Mesenchymal stem cell (in vitro differentiated cells and primary cell): ENCODE measurements at regions not wholly inside any gene's neighbourhood (a gene's known extent, or its start where the extent isn't known, plus 50 kb on each side); places are given as distances from the start of the nearest gene placed in this dataset.

Source experiments
- DNase-seq: peaks from one replicate; pipeline ENCODE4 v3.0.0-alpha.2; 2013
- H2AFZ ChIP-seq: one replicate; pipeline ENCODE4 v1.6.1; 2013; ENCODE audit warnings: low read depth, mild to moderate bottlenecking, control low read depth, inconsistent platforms, low read length, moderate library complexity
- H2AK5ac ChIP-seq: 2 replicates; pipeline ENCODE4 v1.6.1; 2013; ENCODE audit warnings: low read length, moderate library complexity, mild to moderate bottlenecking, inconsistent platforms; ENCODE audit not compliant: severe bottlenecking
- H2BK120ac ChIP-seq: one replicate; pipeline ENCODE4 v1.6.1; 2013; ENCODE audit warnings: low read depth, mild to moderate bottlenecking, inconsistent platforms, low read length, moderate library complexity
- H2BK12ac ChIP-seq, 2 experiments: one replicate each; pipeline ENCODE4 v1.6.1; 2013; ENCODE audit warnings: inconsistent platforms in 2 of 2, low read length in 2 of 2, mild to moderate bottlenecking in 2 of 2, moderate library complexity in 2 of 2, control low read depth in 1 of 2
- H2BK15ac ChIP-seq: one replicate; pipeline ENCODE4 v1.6.1; 2013; ENCODE audit warnings: mild to moderate bottlenecking, low read depth, inconsistent platforms; ENCODE audit not compliant: poor library complexity, severe bottlenecking
- H2BK5ac ChIP-seq: 2 replicates; pipeline ENCODE4 v1.6.1; 2013; ENCODE audit warnings: low read depth, mild to moderate bottlenecking, low read length, control low read depth, inconsistent platforms; ENCODE audit not compliant: poor library complexity, severe bottlenecking
- H3K14ac ChIP-seq, 2 experiments: one replicate each; pipeline ENCODE4 v1.6.1; 2013; ENCODE audit warnings: inconsistent platforms in 2 of 2, low read length in 2 of 2, control low read depth in 1 of 2, mild to moderate bottlenecking in 1 of 2, moderate library complexity in 1 of 2
- H3K18ac ChIP-seq, 2 experiments: one replicate each; pipeline ENCODE4 v1.6.1; 2013; ENCODE audit warnings: inconsistent platforms in 2 of 2, low read length in 2 of 2, control low read depth in 1 of 2, low read depth in 1 of 2, mild to moderate bottlenecking in 1 of 2
- H3K23ac ChIP-seq, 2 experiments: one replicate each; pipeline ENCODE4 v1.6.1; 2013; ENCODE audit warnings: inconsistent platforms in 2 of 2, low read length in 2 of 2, mild to moderate bottlenecking in 2 of 2, moderate library complexity in 2 of 2, control low read depth in 1 of 2
- H3K27ac ChIP-seq: 2 replicates; pipeline ENCODE4 v1.5.1; 2013; ENCODE audit warnings: mild to moderate bottlenecking, moderate library complexity, low read length, control low read depth, inconsistent platforms; ENCODE audit not compliant: poor library complexity, severe bottlenecking
- H3K27me3 ChIP-seq, 2 experiments: 2 replicates each; pipeline versions ENCODE4 v1.6.1 to v1.7.0; 2013; ENCODE audit warnings: low read length in 2 of 2, mild to moderate bottlenecking in 2 of 2, moderate library complexity in 2 of 2, control low read depth in 1 of 2, inconsistent platforms in 1 of 2; ENCODE audit not compliant: control insufficient read depth in 1 of 2, insufficient read depth in 1 of 2
- H3K36me3 ChIP-seq, 2 experiments: 2 replicates each; pipeline versions ENCODE4 v1.6.1 to v1.7.0; 2013; ENCODE audit warnings: low read length in 2 of 2, control low read depth in 1 of 2, inconsistent platforms in 1 of 2, low read depth in 1 of 2, mild to moderate bottlenecking in 1 of 2; ENCODE audit not compliant: insufficient read depth in 2 of 2, control insufficient read depth in 1 of 2
- H3K4ac ChIP-seq, 2 experiments: one replicate each; pipeline ENCODE4 v1.6.1; 2013; ENCODE audit warnings: inconsistent platforms in 2 of 2, low read length in 2 of 2, mild to moderate bottlenecking in 2 of 2, moderate library complexity in 2 of 2, control low read depth in 1 of 2, low read depth in 1 of 2
- H3K4me1 ChIP-seq: 2 replicates; pipeline ENCODE4 v1.6.1; 2013; ENCODE audit warnings: low read depth, low read length, control low read depth; ENCODE audit not compliant: control insufficient read depth, insufficient read depth
- H3K4me2 ChIP-seq: 2 replicates; pipeline ENCODE4 v1.6.1; 2013; ENCODE audit warnings: low read length, mild to moderate bottlenecking, inconsistent platforms; ENCODE audit not compliant: poor library complexity, severe bottlenecking
- H3K4me3 ChIP-seq, 2 experiments: 2 replicates each; pipeline versions ENCODE4 v1.5.1 to v1.7.0; 2013; ENCODE audit warnings: low read length in 2 of 2, mild to moderate bottlenecking in 2 of 2, control low read depth in 1 of 2, low read depth in 1 of 2; ENCODE audit not compliant: insufficient read depth in 1 of 2
- H3K79me1 ChIP-seq: replicated peaks from 2 replicates; pipeline ENCODE4 v1.6.1; 2013; ENCODE audit warnings: mild to moderate bottlenecking, control low read depth, low read length, inconsistent platforms; ENCODE audit not compliant: poor library complexity, severe bottlenecking
- H3K9ac ChIP-seq: 2 replicates; pipeline ENCODE4 v1.7.0; 2013; ENCODE audit warnings: mild to moderate bottlenecking, low read length, moderate library complexity
- H3K9me3 ChIP-seq: 2 replicates; pipeline ENCODE4 v1.7.0; 2013; ENCODE audit warnings: mild to moderate bottlenecking, low read length; ENCODE audit not compliant: control insufficient read depth
- H4K8ac ChIP-seq: one replicate; pipeline ENCODE4 v1.6.1; 2013; ENCODE audit warnings: inconsistent platforms, mild to moderate bottlenecking, low read length, moderate library complexity
- H4K91ac ChIP-seq: one replicate; pipeline ENCODE4 v1.6.1; 2013; ENCODE audit warnings: mild to moderate bottlenecking, low read length, inconsistent platforms
- WGBS: methylation state at CpG from one replicate; pipeline ENCODE4 v1.1.7; 2013; ENCODE audit warnings: mixed read lengths; 5-methylcytosine and 5-hydroxymethylcytosine counted together

DNA sequence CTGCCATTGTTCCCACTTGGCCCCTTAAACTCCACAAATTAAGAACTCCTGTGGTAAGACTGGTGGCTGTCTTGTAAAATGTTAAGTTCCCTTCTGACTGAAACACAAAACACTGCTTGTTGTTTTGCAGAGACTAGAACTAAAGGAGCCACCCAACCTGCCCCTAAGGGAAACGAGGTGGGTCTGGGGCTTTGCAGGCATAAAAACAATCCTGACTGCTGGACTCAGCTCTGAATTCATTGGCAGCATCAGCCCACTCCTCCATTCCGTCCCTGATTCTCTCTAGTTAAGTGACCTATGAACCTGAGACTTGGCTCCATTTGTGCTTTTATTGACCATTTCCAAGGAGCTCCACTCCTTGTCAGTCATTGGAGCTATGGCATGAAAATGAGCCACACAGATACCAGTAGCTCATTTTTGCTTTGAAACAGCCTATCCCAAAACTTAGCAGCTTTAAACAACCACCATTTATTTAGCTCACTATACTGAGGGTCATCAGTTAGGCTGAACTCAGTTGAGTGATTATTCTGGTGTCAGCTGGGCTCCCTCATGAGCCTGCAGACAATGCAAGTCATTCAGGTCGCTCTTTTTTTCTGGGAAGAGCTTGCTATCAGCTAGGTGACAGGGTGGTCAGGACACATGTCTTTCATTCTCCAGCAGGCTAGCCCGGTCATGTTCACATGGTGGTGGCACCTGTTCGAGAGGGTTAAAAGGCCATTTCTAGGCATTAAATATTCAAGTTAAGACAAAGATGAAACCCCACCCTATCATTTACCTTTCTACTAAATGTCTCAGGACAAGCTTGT is 175.1 kb upstream of the CTNNB1 start:
- H2BK15ac ChIP-seq: no peak overlapping the region
- no peak overlapping the region for H4K91ac ChIP-seq
- no peaks in the 10 kb centered on the region for H3K9me3 ChIP-seq
- no peak overlapping the region for H3K4me2 ChIP-seq
- H2BK5ac ChIP-seq: no peak overlapping the region
- H3K4ac ChIP-seq: no peak overlapping the region
- H2AFZ ChIP-seq: no peak overlapping the region
- H3K4me1 ChIP-seq: peaks cover 5% of the 10 kb centered on the region
- no peak overlapping the region for H3K23ac ChIP-seq
- H3K4me3 ChIP-seq: no peak overlapping the region
- H4K8ac ChIP-seq: no peak overlapping the region
- peaks cover 0 to 2% of the 10 kb centered on the region in 2 experiments for H3K27me3 ChIP-seq
- H3K36me3 ChIP-seq: no peaks in the 10 kb centered on the region
- no peak for DNase-seq
- H2BK12ac ChIP-seq: no peak overlapping the region
- H3K18ac ChIP-seq: no peak overlapping the region
- no peak overlapping the region for H2AK5ac ChIP-seq
- no peak overlapping the region for H3K27ac ChIP-seq
- H3K9ac ChIP-seq: no peak overlapping the region
- no peak overlapping the region for H2BK120ac ChIP-seq
- no peaks in the 10 kb centered on the region for H3K79me1 ChIP-seq
- 77% methylated on average over 4 of the region's 5 CpGs for WGBS
- no peak overlapping the region for H3K14ac ChIP-seq

DNA sequence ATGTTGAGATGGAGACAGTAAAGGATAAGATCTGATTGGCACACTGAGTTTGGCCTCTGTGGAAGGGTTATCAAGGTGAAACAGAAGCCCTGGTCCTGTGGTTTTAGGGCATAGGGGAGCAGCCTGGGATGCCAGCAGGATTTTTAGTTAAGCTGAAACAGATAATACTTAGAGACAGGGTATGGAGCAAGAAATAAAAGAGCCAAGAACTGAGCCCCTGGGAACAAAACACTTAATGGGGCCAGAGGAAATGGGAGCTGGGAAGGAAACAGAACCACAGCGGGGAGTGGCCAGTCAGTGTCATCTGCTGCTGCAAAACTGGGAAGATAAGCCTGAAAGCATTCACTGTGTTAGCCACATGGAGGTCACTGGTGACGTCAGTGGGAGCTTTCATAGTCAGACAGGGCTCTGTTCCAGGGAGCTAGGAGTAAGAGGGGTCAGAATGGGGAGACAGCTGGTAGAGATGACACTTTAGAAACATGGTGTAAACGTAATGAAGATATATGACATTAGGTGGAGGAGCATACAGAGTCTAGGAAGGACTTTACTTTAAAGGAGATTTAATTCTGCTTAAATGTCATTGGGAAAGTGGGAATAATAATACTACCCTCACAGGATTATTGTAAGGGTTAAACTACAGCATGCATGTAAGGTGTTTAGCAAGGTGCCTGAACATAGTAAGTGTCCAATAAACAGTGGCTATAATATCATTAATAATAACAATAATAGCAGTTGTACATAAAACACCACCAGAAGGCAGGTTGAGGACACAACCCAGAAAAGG is 172.7 kb upstream of the CTNNB1 start:
- H3K9ac ChIP-seq: no peak overlapping the region

DNA sequence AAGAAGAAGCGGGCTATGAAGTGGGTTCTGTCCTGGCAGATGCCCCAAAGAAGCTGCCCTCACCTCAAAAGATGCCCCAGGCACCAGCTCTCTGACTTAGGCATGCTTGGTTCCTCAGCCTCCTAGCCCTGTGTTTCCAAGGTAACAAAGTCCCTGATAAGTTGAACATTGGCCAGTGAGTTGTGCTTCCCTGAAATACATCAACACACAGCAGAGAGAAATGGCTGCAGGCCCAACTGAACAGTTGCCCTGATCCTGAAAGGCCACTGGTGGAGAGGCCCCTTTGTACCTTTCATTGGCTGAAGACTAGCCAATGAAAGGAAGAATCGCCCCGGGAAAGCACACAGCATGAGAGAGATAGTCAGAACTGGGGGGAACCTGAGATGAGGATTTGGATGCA is 169.9 kb upstream of the CTNNB1 start:
- H2BK5ac ChIP-seq: no peak overlapping the region
- H3K4ac ChIP-seq: no peak overlapping the region
- no peak overlapping the region for H4K91ac ChIP-seq
- H3K4me3 ChIP-seq: no peak overlapping the region
- H3K27ac ChIP-seq: no peak overlapping the region
- no peaks in the 10 kb centered on the region for H3K79me1 ChIP-seq
- H3K36me3 ChIP-seq: no peaks in the 10 kb centered on the region
- no peak overlapping the region for H2BK120ac ChIP-seq
- H3K9me3 ChIP-seq: no peaks in the 10 kb centered on the region
- H3K23ac ChIP-seq: no peak overlapping the region
- WGBS: 60% methylated on average over 3 of the region's 3 CpGs
- H2AK5ac ChIP-seq: no peak overlapping the region
- H3K4me1 ChIP-seq: peaks cover 4% of the 10 kb centered on the region
- no peak overlapping the region for H3K14ac ChIP-seq
- no peak overlapping the region for H4K8ac ChIP-seq
- no peak overlapping the region for H2BK12ac ChIP-seq
- H2AFZ ChIP-seq: no peak overlapping the region
- DNase-seq: no peak
- H3K4me2 ChIP-seq: no peak overlapping the region
- H3K18ac ChIP-seq: no peak overlapping the region
- H3K9ac ChIP-seq: no peak overlapping the region
- H2BK15ac ChIP-seq: no peak overlapping the region
- peaks cover 2 to 6% of the 10 kb centered on the region in 2 experiments for H3K27me3 ChIP-seq

More for the DNA sequence above, 172.7 kb upstream of the CTNNB1 start:
- H3K79me1 ChIP-seq: no peaks in the 10 kb centered on the region
- H2BK120ac ChIP-seq: peak overlapping the region; percentile 54
- no peak overlapping the region for H2BK15ac ChIP-seq
- no peak overlapping the region for H2AFZ ChIP-seq
- H4K91ac ChIP-seq: no peak overlapping the region
- H2AK5ac ChIP-seq: no peak overlapping the region
- H3K18ac ChIP-seq: peak overlapping the region in 1 of 2 experiments; percentile 45
- H3K9me3 ChIP-seq: no peaks in the 10 kb centered on the region
- no peak overlapping the region for H2BK12ac ChIP-seq
- peak overlapping the region; percentile 12 for H4K8ac ChIP-seq
- no peak overlapping the region for H3K23ac ChIP-seq
- H3K4ac ChIP-seq: no peak overlapping the region
- no peak overlapping the region for H2BK5ac ChIP-seq
- H3K27me3 ChIP-seq: peaks cover 2 to 6% of the 10 kb centered on the region in 2 experiments
- peak; percentile 98 for DNase-seq
- no peaks in the 10 kb centered on the region for H3K36me3 ChIP-seq
- H3K4me2 ChIP-seq: no peak overlapping the region
- no peak overlapping the region for H3K4me3 ChIP-seq
- 23% methylated on average over 3 of the region's 3 CpGs for WGBS
- H3K14ac ChIP-seq: no peak overlapping the region
- no peak overlapping the region for H3K27ac ChIP-seq
- H3K4me1 ChIP-seq: peaks cover 5% of the 10 kb centered on the region

DNA sequence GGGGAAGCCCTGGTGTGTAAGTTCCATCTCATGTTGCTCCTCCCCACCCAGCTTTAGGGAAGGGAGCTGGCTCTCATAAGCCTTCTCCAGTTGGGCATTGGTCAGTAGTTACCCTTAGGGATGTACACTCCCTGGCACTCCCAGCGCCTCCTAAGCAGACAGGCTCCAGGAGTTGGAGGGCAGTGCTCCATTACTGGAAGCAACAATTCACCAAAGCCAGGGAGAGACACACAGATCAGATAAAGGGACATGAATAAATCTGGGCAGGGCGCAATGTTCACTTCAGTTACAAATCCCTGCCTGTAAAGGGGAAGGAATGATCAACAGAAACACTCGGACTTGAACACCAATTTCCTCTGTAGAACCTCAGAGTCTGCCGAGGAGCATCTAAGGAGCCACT is 169.1 kb upstream of the CTNNB1 start:
- Histone ChIP-seq H3K4me3 (no peak overlapping the region), H3K9me3 (no peaks in the 10 kb centered on the region), H3K4me1 (peaks cover 2% of the 10 kb centered on the region), H3K4ac (no peak overlapping the region), H2BK12ac (no peak overlapping the region), H3K9ac (no peak overlapping the region), H3K36me3 (no peaks in the 10 kb centered on the region), H3K14ac (no peak overlapping the region), H4K91ac (no peak overlapping the region), H2AK5ac (no peak overlapping the region), H3K27ac (no peak overlapping the region), H2BK120ac (no peak overlapping the region), H2AFZ (no peak overlapping the region), H3K27me3 (peaks cover 2 to 11% of the 10 kb centered on the region in 2 experiments), H4K8ac (no peak overlapping the region), H2BK15ac (no peak overlapping the region), H2BK5ac (no peak overlapping the region), H3K79me1 (no peaks in the 10 kb centered on the region), H3K18ac (no peak overlapping the region), H3K4me2 (no peak overlapping the region), H3K23ac (no peak overlapping the region)
- 80% methylated on average over 4 of the region's 4 CpGs for WGBS
- no peak for DNase-seq
